ENCODE measurements at regions not wholly inside any gene's neighbourhood (a gene's known extent, or its start where the extent isn't known, plus 50 kb on each side); places are given as distances from the start of the nearest gene placed in this dataset.

GRCh38 chr21:41616031-41616591 lies 108.2 kb upstream of the TMPRSS2 start:
- intact Hi-C loops (cut with DNase I; ENCODE audit: low total_unique reads) = no loop called here
- H3K27ac ChIP-seq = peak overlapping the region; percentile 93 to 95
- no peaks in the 10 kb centered on the region for H3K9me3 ChIP-seq
- peak in 1 of 3 donors; percentile 3 for TF ChIP-seq POLR2AphosphoS5 (IDR thresholded peaks at IDR 0.05)
- TF ChIP-seq POLR2A (IDR thresholded peaks at IDR 0.05) = no peak
- TF ChIP-seq CTCF (IDR thresholded peaks at IDR 0.05) = no peak
- no peaks in the 10 kb centered on the region for H3K27me3 ChIP-seq
- H3K4me3 ChIP-seq = peak overlapping the region in 1 of 3 donors; percentile 19
- H3K36me3 ChIP-seq = no peaks in the 10 kb centered on the region
- H3K4me1 ChIP-seq = peaks cover 23 to 30% of the 10 kb centered on the region in 2 donors
- DNase-seq (ENCODE audit: low spot score in 2 of 2) = peak in 1 of 2 donors; percentile 59

GRCh38 chr21:41615613-41616012 lies 107.7 kb upstream of the TMPRSS2 start:
- intact Hi-C loops (cut with DNase I; ENCODE audit: low total_unique reads) = no loop called here

GRCh38 chr21:41614511-41614910 lies 106.6 kb upstream of the TMPRSS2 start:
- peak overlapping the region; percentile 93 to 95 for H3K27ac ChIP-seq
- DNase-seq (ENCODE audit: low spot score in 2 of 2) = no peak
- TF ChIP-seq POLR2AphosphoS5 (IDR thresholded peaks at IDR 0.05) (no peak), POLR2A (IDR thresholded peaks at IDR 0.05) (no peak), CTCF (IDR thresholded peaks at IDR 0.05) (no peak)
- no peaks in the 10 kb centered on the region for H3K36me3 ChIP-seq
- peaks cover 23 to 26% of the 10 kb centered on the region in 2 donors for H3K4me1 ChIP-seq
- no peak overlapping the region for H3K4me3 ChIP-seq
- H3K27me3 ChIP-seq = no peaks in the 10 kb centered on the region
- intact Hi-C loops (cut with DNase I; ENCODE audit: low total_unique reads) = loop anchor here (5.0 kb wide), 1 partner anchor 163 kb away; no protein-coding TSS in a partner anchor
- H3K9me3 ChIP-seq = no peaks in the 10 kb centered on the region

More at GRCh38 chr21:41615613-41616012, 107.7 kb upstream of the TMPRSS2 start:
- TF ChIP-seq POLR2AphosphoS5 (IDR thresholded peaks at IDR 0.05) (peak in 2 of 3 donors; percentile 14 to 46), CTCF (IDR thresholded peaks at IDR 0.05) (no peak)
- DNase-seq (ENCODE audit: low spot score in 2 of 2) = peak in 1 of 2 donors; percentile 66
- H3K4me3 ChIP-seq = no peak overlapping the region
- H3K36me3 ChIP-seq = no peaks in the 10 kb centered on the region
- H3K4me1 ChIP-seq = peaks cover 23 to 27% of the 10 kb centered on the region in 2 donors
- no peaks in the 10 kb centered on the region for H3K9me3 ChIP-seq
- peak overlapping the region; percentile 93 to 95 for H3K27ac ChIP-seq
- H3K27me3 ChIP-seq = no peaks in the 10 kb centered on the region

- Histone ChIP-seq H3K27ac (peak overlapping the region; percentile 93 to 95), H3K9me3 (no peaks in the 10 kb centered on the region), H3K27me3 (no peaks in the 10 kb centered on the region), H3K36me3 (no peaks in the 10 kb centered on the region), H3K4me3 (no peak overlapping the region), H3K4me1 (peaks cover 23 to 26% of the 10 kb centered on the region in 2 donors)
- no peak for DNase-seq (ENCODE audit: low spot score in 2 of 2)
- no peak for TF ChIP-seq CTCF (IDR thresholded peaks at IDR 0.05)
- no peak for TF ChIP-seq POLR2AphosphoS5 (IDR thresholded peaks at IDR 0.05)
- no peak for TF ChIP-seq POLR2A (IDR thresholded peaks at IDR 0.05)
- intact Hi-C loops (cut with DNase I; ENCODE audit: low total_unique reads) = loop anchor here (5.0 kb wide), 1 partner anchor 164 kb away; no protein-coding TSS in a partner anchor
Observed at GRCh38 chr21:41613533-41613909, 105.6 kb upstream of the TMPRSS2 start.

GRCh38 chr21:41612674-41613532 lies 104.9 kb upstream of the TMPRSS2 start:
- Histone ChIP-seq H3K27ac (peak overlapping the region; percentile 93 to 95), H3K9me3 (no peaks in the 10 kb centered on the region), H3K27me3 (no peaks in the 10 kb centered on the region), H3K36me3 (no peaks in the 10 kb centered on the region), H3K4me1 (peaks cover 23 to 26% of the 10 kb centered on the region in 2 donors), H3K4me3 (peak overlapping the region in 1 of 3 donors; percentile 31)
- intact Hi-C loops (cut with DNase I; ENCODE audit: low total_unique reads) = loop anchor here (5.0 kb wide), 1 partner anchor 164 kb away; no protein-coding TSS in a partner anchor
- DNase-seq (ENCODE audit: low spot score in 2 of 2) = peak; percentile 84 to 98
- TF ChIP-seq CTCF (IDR thresholded peaks at IDR 0.05) (peak; percentile 80 to 96 (median 83)), POLR2A (IDR thresholded peaks at IDR 0.05) (no peak), POLR2AphosphoS5 (IDR thresholded peaks at IDR 0.05) (peak; percentile 92 to 97 (median 97))
